ENCODE measurements at regions not wholly inside any gene's neighbourhood (a gene's known extent, or its start where the extent isn't known, plus 50 kb on each side); places are given as distances from the start of the nearest gene placed in this dataset.

DNA sequence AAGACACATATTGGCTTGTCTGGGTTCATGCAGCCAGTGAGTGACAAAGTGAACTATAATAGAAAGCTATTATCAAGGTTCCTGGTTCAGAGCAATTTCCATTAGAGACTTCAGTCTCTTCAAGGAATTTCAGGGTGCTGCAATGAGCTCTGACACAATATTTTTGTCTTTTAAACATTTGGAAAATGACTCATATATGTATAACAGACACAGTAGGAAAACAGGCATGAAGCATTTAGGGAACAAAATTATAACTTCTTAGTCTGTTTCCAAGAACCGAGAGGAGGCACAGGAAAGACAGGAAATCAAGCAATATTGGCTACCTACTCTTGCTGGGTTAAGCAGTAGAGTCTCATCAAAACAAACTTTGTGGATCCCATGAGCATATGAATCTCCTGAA is 170.4 kb downstream of the PTPRC start:
- no peak for TF ChIP-seq ZNF274 (IDR thresholded peaks at IDR 0.05; ENCODE audit: low read depth, low read length)
- no peak overlapping the region for H3K4me3 ChIP-seq (ENCODE audit: low read length)

DNA sequence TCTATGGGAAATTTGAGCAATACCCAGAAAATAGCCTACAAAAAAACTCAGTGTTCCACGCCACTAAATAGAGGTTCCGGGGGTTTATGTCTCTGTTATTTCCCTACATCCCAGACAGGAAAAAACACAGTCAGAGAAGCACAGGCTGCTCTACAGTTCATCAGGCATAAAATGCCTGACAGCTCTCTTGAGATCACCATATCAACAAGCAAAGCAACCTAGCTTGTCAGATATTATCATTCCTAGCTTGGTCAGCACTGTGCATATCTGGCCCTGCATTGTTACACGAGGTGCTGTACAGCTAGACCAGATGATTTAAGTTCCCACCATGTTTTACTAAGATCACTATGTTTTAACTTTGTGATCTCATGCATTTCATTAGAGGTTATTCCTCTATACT is 172.6 kb downstream of the PTPRC start:
- H3K4me3 ChIP-seq (ENCODE audit: low read length), result no peak overlapping the region
- TF ChIP-seq ZNF274 (IDR thresholded peaks at IDR 0.05; ENCODE audit: low read depth, low read length), result no peak

DNA sequence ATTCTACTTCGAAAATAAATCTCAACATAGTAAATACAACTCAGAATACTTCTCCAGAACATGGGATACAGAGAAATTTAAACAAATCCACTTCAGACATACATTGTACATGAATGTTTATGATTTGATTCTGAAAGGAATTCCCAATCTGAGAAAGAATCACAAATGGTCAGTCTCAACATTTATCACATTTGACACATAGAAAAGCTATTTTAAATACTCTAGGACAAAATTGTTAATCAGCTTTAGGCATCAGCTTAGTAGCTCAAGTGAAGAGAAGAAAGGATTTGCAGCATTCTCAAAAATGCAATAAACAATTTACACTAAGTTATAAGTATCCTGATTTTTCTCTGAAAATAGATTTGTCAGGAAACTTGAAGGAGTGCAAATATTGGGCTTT is 184.8 kb downstream of the PTPRC start:
- no peak for TF ChIP-seq ZNF274 (IDR thresholded peaks at IDR 0.05; ENCODE audit: low read depth, low read length)
- no peak overlapping the region for H3K4me3 ChIP-seq (ENCODE audit: low read length)

DNA sequence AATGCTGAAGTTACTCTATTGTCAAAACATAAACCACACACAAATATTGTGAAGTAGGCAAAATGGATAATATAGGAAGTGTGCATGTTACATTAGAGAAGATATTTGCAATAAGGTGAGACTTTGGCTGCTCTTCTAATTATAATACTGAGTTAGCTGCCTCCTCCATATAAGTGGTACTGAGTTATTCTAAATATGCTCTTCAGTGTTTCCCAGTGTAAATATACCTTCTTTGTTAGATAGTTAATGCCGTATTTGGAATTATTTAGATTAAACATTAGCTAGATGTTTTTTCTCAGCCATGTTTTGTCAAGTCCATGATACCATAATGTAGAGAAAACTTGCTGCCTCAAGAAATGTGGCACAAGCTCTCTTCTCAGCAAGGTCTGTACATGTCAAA is 186.4 kb downstream of the PTPRC start:
- TF ChIP-seq ZNF274 (IDR thresholded peaks at IDR 0.05; ENCODE audit: low read depth, low read length), result no peak
- no peak overlapping the region for H3K4me3 ChIP-seq (ENCODE audit: low read length)

DNA sequence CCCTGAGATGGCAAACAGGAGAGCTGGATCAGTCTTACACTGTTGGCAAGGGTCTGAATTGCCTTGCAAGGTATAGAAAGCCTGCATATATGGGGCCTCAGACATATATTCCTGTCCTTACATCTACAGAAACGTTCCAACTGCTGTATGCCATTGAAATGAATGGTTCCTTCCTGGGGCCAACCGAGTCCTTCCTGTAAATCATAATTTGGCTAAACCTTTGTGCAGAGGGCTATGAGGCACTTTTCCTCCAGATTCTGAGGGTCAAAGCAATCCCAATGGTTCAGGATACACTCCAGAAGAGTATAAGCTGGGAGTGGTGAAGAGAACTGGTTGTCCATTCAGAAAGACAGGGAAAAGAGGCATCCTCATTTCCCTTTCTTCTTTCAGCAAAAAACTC is 190.5 kb downstream of the PTPRC start:
- no peak overlapping the region for H3K4me3 ChIP-seq (ENCODE audit: low read length)
- TF ChIP-seq ZNF274 (IDR thresholded peaks at IDR 0.05; ENCODE audit: low read depth, low read length), result no peak

DNA sequence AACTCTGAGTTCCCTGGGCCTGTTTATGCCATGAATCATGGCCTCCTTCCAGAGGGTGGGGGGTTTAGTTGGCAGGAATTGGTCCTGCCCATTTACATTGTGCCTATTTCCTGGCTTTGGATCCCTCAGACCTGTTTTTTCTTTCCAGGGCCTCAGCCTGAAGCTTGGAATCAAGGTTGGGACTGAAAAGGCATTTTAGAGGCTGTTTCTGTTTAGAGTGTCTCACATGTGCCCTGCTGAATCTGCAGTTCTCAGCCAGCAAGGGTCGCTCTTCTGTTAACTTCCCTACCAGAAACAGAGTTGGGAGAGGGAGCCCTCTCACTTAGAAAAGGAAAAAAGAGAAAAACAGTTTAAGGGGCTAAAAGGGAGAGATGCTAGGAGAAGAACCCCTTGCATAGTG is 191.1 kb downstream of the PTPRC start:
- no peak for TF ChIP-seq ZNF274 (IDR thresholded peaks at IDR 0.05; ENCODE audit: low read depth, low read length)
- H3K4me3 ChIP-seq (ENCODE audit: low read length), result no peak overlapping the region

DNA sequence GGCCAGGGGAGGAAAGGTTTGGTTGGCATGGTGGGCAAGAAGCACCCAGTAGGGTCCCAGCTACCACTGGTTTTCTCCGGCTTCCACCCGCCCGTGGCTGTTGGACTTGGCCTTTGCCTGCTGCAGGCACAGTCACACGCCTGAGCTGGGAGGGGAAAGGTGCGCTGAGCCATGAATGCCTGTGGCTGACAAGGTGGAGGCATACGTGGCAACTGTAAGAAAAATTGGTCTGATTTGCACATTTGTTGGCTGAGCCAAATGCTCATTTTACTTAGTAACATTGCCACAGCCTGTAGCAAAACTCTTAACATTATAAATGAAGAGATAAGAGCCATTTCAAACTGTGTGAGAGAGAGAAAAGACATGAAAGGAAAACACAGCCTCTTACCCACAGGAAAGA is 191.6 kb downstream of the PTPRC start:
- H3K4me3 ChIP-seq (ENCODE audit: low read length), result no peak overlapping the region
- no peak for TF ChIP-seq ZNF274 (IDR thresholded peaks at IDR 0.05; ENCODE audit: low read depth, low read length)

DNA sequence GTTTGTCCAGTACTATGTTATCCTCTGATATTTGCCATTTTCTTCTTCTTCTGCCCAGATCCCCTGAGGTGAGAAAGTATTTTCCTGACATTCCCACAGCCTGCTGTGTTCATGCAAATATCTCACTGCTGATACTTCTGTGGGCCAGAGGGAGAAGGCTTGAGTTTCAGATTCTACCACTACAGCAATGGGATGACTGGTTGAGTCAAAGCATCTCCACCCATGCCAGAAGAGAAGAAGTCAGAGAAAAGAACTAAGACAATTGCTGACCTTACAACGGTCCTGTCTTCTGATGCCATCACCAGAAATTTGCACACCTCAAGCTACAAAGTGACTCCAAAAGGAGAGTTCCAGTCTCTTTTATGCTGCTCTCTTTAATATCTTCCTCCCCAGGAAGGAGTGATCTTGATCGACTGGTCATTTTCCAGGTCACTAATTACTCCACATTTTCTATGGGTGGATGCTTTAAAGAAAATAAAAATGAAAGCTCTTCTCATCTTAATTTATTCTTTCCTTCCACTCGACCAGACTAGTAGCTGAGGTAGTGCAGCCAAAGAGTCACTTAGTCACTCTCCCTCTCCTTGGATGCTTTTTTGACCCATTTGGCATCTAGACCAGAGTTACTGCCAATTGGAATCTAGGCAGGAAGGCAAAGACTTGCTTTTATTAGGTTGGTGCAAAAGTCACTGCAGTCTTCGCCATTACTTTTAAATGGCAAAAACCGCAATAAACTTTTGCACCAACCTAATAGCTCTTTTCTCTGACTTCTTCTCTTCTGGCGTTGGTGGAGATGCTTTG is 195.1 kb downstream of the PTPRC start:
- H3K4me3 ChIP-seq (ENCODE audit: low read length), result no peak overlapping the region
- TF ChIP-seq ZNF274 (IDR thresholded peaks at IDR 0.05; ENCODE audit: low read depth, low read length), result no peak

DNA sequence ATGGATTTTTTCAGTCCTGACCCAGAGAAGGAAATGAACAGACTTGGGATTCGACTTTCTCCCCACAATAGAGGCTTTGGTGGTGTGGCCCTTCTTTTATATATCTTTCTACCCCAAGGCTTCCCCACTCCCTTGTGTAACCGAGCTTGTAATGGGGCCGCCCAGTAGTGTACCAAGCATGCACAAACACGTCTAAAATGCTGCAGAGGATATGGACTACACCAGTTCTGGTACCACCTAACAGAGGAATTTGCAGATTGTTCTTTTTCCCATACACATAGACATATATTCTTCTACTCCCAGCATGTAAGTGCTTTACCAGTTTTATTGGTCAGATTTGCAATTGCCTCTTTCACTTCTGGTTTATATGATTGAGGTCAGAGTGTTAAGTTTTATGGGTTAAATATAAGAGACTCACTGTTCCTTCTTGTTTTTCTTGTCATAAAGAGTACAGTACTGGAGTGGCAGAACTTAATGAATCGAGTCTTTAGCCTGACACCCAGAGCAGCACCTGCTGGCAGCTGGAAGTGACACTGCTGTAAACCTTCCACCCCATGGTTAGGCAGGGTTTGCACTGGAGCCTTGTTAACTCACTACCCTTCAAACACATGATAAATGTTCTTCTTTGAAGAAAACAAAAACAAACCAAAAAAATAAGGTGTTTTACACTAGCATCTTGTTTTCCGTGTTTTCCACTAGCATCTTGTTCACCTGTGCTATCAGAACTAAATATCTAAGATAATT is 198.6 kb downstream of the PTPRC start:
- H3K4me3 ChIP-seq (ENCODE audit: low read length), result no peak overlapping the region
- no peak for TF ChIP-seq ZNF274 (IDR thresholded peaks at IDR 0.05; ENCODE audit: low read depth, low read length)

DNA sequence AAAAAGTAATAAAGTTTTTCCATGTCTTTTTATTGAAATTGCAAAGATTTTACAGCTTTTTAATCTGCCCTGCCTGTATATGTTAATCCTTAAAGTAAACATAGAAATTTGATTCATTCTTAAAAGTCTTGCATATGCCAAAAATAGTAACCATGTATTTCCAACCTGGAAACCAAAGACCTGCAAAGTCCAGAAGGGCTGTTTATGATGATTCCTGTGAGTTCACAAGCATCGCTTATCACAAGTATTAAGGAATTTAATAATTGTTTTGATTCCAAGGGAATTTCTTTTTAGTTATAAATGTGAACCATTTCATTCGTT is 199.1 kb downstream of the PTPRC start:
- no peak for TF ChIP-seq ZNF274 (IDR thresholded peaks at IDR 0.05; ENCODE audit: low read depth, low read length)
- H3K4me3 ChIP-seq (ENCODE audit: low read length), result no peak overlapping the region

DNA sequence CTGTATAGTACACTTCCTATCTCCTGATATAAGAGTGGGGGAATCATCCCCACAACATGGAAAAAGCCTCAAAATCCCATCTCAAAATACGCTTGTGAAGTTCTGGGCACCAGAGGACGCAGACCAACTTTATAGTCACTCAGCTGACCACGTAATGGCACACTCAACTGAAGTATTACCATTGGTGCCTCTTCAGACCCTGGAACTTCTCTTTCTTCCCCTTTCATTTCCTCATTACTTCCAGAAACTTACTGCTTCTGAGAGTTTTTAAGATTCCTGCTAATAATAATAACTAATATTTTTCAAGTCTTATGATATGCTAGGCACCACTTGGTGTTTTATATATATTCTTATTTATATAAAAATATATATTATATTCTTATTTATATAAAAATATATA is 202.6 kb downstream of the PTPRC start:
- H3K4me3 ChIP-seq (ENCODE audit: low read length), result no peak overlapping the region
- no peak for TF ChIP-seq ZNF274 (IDR thresholded peaks at IDR 0.05; ENCODE audit: low read depth, low read length)

DNA sequence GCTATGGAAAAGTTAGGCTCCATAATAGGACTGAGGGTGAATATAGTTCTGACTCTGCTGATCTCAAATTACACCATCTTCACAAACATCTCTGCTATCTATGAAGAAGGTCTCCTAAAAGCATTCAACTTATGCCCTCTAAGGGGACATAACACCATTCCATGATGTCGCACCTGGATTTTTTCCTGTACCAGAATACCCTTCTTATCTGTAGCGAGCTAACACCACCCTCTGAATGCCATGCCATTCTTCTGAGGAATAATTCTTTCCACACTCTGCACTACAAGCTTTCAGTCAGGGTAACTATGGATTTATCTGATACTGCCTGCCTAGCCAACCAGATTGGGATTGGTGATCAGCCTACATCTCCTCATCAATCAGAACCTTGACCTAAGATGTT is 203.8 kb downstream of the PTPRC start:
- no peak for TF ChIP-seq ZNF274 (IDR thresholded peaks at IDR 0.05; ENCODE audit: low read depth, low read length)

DNA sequence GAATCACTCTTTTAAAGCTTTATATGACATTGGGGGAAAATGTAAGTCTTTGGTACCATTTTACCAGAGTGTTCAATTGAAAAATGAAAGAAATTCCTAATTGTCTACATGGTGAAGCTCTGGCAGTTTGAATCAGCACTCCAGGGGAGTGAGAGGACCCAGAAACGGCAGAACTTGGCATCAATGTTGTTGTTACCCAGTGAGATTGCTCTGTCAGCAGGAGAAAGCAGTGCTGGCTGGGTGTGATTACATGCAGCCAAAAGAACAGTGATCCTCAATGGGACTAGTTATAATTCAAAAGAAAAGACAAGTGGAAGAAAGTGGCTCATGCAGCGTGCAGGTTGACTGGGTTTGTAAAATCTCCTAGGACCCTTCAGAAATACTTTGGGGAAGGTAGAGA is 206.4 kb downstream of the PTPRC start:
- H3K4me3 ChIP-seq (ENCODE audit: low read length), result no peak overlapping the region
- no peak for TF ChIP-seq ZNF274 (IDR thresholded peaks at IDR 0.05; ENCODE audit: low read depth, low read length)

More for the DNA sequence above, 203.8 kb downstream of the PTPRC start:
- no peak overlapping the region for H3K4me3 ChIP-seq (ENCODE audit: low read length)

DNA sequence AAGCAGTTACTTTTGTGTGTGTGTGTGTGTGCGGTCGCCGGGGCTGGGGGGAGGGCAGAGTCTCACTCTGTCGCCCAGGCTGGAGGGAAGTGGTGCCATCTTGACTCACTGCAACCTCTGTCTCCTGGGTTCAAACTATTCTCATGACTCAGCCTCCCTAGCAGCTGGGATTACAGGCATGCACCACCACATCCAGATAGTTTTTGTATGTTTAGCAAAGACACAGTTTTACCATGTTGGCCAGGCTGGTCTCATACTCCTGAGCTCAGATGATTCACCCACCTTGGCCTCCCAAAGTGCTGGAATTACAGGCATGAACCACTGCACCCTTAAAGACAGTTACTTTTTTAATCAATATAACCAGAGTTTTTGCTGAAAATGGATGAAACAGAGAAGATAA is 207.0 kb downstream of the PTPRC start:
- no peak overlapping the region for H3K4me3 ChIP-seq (ENCODE audit: low read length)
- no peak for TF ChIP-seq ZNF274 (IDR thresholded peaks at IDR 0.05; ENCODE audit: low read depth, low read length)

DNA sequence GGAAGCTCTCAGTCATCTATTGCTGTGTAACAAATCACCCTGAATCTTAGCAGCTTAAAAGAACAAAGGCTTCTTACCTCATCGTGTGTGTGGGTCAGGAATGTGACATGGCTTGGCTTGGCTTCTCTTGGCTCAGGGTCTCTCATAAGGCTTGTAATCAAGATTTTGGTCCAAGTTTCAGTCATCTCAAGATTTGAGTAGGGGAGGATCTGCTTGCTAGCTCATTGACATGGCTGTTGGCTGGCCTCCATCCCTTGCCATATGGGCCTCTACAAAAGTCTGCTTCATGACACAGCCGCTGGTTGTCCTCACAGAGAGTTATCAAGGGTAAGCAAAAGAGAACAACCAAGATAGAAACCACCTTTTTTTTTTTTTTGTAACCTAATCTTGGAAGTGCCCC is 207.7 kb downstream of the PTPRC start:
- TF ChIP-seq ZNF274 (IDR thresholded peaks at IDR 0.05; ENCODE audit: low read depth, low read length), result no peak
- H3K4me3 ChIP-seq (ENCODE audit: low read length), result no peak overlapping the region

Measured in GM08714 (cell line).